ENCODE measurements at regions not wholly inside any gene's neighbourhood (a gene's known extent, or its start where the extent isn't known, plus 50 kb on each side); places are given as distances from the start of the nearest gene placed in this dataset.
A peak's percentile ranks its signal among the peaks of the same experiment; 100 is the strongest.

DNA sequence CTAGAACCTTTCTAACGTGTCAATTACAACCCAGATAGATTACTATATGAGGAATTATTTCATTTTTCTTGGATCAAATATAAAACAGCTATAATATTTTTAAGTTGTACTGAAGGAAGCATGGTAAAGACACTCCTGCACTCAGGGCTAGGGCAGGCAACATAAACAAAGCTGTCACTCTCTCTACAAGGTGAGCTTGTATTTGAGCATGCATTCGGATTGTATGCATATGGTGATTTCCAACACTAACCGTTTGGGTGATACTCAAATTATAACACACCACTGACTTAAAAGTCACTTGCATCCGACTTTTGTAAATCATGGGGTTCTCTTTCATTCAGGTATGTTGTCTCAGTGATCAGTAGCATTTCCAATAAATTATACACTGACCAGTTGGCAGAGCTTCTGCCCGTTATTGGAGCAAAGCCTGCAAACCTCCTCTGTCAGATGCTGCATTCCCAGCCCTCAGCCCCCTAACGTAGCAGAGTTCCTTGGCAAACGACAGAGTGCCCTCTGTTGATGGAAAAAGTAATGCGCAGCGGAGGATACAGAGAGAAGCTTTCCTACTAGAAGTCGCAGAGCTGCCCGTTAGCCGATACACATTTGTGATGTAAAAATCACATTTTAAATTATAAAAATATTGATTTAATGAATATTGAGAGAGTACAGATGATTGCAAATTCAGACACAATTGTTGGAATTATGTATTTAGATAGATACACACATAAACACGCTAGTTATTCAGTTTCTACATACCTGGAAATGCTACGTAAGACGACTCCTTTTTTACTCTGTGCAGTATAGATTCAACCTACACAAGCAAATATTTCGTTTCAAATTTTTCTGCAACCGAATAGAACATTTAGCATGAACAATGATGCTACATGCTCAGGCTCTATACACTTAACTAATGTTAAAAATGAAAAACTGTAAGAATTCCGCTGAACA is 173.9 kb upstream of the SP4 start:
- FAIRE-seq, result no peak

GRCh38 chr7:21256310-21256877 is 171.5 kb upstream of the SP4 start:
- FAIRE-seq, result peak; percentile 94

- FAIRE-seq, result no peak
These were observed 166.9 kb upstream of the SP4 start for GRCh38 chr7:21260939-21261338.

GRCh38 chr7:21261627-21262594 is 166.0 kb upstream of the SP4 start:
- no peak for FAIRE-seq

DNA sequence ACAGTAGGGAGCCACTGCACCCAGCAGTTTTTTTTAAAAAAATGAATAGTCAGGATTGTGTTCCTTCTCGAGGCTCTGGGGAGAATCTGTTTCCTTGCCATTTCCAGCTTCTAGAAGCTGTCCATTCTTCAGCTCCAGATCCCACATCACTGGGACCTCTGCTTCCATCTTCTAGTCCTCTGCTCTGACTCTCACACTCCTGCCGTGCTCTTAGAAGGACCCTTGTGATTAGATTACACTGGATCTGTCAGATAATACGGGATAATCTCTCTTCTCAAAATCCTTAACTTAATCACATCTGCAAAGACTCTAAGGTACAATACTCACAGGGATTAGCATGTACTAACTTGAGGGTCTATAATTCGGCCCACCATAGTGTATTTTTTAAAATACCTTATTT is 158.9 kb upstream of the SP4 start:
- no peak for FAIRE-seq

DNA sequence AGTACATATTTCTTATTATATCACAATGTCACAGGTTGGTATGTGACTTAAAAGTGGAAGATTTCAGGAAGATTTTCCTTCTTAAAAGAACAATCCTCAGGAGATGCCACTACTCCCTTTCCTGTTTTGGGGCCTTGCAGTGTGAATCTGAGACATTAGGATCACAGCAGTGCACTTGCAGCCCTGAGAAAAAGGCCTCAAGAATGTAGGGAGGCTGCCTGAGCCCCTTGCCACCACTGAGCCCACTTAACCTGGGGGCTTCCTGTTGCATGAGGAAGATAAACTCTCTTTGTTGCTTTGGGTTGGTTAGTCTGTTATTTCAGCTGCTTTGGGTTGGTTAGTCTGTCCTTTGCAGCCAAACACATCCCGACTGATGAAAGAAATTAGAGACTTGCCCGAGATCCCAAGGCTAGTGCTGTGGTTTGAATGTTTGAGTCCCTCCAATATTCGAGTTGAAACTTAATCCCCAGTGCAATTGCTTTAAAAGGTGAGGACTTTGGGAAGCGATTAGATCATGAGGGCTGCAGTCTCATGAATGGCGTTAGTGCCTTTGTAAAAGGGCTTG is 151.3 kb upstream of the SP4 start:
- FAIRE-seq, result no peak

- no peak for FAIRE-seq
These were observed 148.9 kb upstream of the SP4 start for GRCh38 chr7:21278944-21279343.

DNA sequence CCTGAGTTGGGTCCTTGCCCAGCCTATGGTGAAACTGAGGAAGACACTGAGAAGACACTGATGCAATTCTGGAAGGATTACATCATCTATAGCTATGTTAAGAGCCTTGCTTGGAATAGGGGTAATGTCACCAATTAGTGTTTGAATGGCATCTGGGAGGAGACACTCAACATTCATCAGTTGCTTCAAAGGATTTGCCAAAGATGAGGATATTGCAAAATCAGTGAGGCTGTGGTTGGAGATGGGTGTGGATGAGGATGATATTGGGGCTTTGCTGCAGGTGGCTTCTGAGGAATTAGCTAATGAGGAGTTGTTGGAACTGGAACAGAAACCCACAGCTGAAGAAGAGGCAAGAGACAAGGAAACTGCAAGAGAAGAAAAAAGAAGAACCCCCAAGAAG is 146.7 kb upstream of the SP4 start:
- FAIRE-seq, result no peak

DNA sequence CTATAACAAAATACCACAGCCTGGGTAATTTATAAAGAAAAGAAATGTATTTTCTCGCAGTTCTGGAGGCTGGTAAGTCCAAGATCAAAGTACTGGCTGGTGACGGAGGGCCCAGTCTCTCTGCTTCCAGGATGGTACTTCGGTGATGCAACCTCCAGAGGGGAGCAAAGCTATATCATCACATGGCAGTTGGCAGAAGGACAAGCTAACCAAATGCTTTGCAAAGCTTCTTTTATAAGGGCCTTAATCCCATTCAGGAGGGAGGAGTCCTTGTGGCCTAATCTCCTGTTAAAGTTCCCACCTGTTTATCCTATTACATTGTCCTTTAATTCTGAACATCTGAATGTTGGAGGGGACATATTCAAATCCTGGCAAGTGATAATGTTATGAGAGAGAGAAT is 134.1 kb upstream of the SP4 start:
- no peak for FAIRE-seq

DNA sequence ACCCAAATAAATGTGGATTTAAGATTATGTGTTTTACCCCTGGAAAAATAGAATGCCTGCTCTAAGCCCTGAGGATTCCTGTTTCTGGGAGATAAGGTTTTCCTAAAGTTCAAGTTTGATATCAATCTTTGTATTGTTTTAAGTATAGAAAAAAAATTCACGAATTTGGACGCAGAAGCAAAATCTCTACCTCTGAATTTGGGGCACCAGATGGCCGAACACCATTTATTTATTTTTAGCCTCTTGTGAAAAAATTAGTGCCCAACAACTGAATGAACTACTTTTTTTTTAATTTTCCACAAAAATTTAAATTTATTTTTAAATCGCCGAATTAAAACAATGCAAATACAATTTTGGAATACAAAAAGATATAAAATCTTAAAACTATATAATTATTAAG is 128.1 kb upstream of the SP4 start:
- no peak for FAIRE-seq

- no peak for FAIRE-seq
These were observed 127.2 kb upstream of the SP4 start for GRCh38 chr7:21300692-21301091.

DNA sequence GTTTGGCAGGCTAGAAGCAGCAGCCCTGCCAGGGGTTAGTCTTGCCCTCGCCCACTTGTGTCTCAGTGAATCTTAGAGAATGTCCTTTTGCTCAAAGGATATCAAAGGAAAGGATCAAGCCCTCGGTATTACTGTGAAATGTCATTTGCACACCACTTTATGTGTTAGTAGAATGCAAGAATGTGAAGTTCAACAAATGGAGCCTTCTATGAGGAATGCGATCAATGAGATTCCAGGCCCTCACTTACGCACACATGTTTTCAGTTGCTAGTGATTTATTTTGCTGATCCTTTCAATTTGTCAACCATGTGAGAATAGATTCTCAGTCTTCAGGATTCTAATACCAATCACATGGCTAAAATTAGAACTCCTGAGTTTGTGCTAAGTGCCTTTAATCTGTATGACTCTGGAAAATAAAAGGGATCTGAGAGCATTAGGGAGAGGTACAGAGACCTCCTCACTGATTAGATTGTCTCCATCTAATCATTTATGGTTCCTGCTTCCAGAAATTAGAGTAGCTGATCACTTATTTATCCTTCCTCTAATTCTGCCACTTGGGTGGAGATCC is 123.0 kb upstream of the SP4 start:
- FAIRE-seq, result no peak

DNA sequence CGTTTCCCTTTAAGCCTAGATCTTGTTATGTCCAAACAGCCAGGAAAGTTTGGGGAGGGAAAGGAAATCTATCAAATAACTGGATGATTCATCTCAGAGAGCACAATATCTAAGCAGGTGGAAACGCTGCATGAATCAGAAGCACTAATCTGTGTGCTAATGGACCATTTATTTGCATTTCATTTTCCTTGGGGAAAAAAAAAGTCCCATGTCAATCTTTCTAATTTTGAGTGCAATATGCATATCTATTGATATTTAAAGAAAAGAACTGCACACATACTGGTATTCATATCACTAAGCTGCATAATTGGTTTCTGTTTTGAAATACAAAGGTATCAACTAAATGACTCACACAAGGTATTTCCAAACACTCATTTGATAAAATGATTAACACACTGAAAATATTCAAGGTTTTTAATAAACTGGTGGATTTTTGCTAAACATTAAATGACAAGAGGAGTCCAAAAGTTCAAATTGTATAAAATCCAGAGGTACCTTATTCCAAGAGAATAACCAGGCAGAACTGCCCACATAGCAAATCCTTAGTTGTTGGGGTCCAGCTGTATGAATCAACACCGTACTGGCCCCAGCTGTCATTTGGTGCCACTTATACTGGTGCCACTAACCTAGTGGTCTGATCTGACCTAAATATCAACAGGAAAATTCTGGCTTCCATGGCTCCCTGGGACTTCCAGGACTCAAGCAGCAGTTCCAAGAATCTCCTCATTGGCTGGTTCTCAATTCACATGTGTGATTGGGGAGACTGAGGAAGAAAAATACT is 122.2 kb upstream of the SP4 start:
- no peak for FAIRE-seq

GRCh38 chr7:21314954-21315353 is 112.9 kb upstream of the SP4 start:
- FAIRE-seq, result no peak

DNA sequence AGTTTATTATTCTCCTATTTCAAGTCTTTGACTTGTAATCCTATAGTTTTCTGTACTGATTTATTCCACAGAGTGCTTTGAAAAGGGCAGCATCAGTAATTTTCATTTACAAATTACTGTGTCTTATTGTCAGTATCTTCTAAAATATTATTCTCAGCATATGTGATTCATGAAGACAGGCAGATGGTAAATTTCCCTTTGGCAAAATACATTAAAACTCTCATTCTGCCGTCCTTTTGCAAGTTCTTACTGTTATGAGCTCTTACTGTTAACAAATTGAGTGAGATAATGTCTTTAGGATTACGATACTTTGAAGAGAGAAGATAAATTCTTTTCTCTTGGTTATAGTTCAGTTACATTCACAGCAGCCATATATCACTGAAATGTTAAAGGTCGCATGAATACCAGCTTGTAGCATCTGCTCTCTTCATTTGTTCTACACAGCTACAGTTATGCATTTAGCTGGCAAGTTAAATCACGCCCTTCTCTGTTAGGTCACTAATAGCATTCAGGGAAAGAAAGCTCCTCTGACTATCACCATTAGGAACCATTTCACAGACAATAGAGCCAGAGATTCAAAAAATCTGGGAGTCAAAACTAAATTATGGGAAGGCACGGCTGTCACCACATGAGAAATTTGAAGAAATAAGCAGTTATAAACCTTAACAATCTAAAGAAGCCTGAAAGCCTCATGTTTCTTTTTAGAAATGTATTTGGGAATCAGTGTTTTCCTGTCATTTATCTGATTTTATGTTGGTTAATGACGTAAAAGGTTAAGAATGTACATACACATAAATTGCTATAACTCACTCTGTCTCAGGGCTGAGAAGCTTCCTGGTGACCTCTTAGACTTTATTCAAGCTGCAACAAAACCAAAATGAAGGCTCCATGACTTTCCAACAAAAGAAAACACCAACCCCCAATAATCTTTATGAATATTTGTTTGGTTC is 109.6 kb upstream of the SP4 start:
- no peak for FAIRE-seq

GRCh38 chr7:21318916-21319270 is 109.0 kb upstream of the SP4 start:
- FAIRE-seq, result no peak

DNA sequence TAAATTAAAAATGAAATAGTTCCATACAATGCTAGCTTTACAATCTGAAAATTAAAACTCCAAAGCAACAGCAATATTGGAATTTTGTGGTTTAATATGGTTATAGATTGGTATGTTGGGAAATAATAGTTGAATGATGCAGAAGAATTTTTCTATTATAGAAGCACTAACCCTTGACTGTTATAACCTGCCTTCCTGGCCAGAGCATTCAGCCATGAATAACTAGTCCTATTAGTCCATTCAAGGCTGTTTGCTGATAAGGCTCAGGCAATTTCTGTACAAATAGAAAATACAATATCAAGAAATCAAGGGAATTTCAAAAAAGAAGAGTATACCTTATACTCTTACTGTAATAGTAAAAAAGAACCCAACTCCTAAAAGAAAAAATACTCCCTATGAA is 101.6 kb upstream of the SP4 start:
- FAIRE-seq, result no peak

GRCh38 chr7:21326921-21327320 is 101.0 kb upstream of the SP4 start:
- FAIRE-seq, result no peak

DNA sequence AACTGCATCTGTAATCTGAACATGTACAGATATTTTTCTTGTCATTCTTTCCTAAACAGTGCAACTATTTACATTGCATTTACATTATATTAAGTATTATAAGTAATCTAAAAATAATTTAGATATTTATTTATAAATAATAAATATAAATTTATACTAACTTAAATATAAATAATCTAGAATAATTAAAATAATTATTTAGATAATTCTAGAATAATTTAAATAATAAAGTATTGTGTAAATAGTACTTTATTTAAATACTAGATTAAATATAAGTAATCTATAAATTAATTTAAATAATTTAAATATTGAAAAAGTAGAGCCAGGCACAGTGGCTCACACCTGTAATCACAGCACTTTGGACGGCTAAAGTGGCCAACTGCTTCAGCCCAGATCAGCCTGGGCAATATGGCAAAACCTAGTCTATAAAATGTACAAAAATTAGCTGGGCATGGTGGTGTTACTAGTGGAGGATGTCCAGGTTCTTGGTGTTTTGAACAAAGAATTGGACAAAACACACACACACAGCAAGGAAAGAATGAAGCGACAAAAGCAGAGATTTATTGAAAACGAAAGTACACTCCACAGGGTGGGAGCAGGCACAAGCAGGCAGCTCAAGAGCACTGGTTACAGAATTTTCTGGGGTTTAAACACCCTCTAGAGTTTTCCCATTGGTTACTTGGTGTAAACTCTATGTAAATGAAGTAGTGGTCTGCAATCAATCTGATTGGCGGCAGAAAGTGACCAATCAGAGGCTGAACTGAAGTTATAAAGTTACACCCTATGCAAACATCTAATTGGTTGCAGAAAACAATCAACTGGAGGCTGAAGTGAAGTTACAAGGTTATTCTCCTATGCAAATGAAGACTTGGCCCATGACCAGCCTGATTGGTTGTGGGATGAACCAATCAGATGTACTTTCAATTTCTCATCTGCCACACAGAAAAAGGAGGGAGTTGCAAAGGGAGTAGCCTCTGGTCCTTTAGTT is 100.2 kb upstream of the SP4 start:
- peak; percentile 88 for FAIRE-seq

Measured in endometrium (tissue), 2 donors.